BE2C (cell line): ENCODE measurements at regions not wholly inside any gene's neighbourhood (a gene's known extent, or its start where the extent isn't known, plus 50 kb on each side); places are given as distances from the start of the nearest gene placed in this dataset.

Experiments used
- DNase-seq: peaks from one replicate; pipeline ENCODE4 v3.0.0-alpha.2; 2020
- H3K27me3 ChIP-seq: fragments of 250-450 bp; sonication (Bioruptor Pico); 2 replicates; pipeline ENCODE4 v1.5.1; 2020; ENCODE audit warnings: mild to moderate bottlenecking
- H3K36me3 ChIP-seq: fragments of 250-450 bp; sonication (Bioruptor Pico); 2 replicates; pipeline ENCODE4 v1.5.1; 2020; ENCODE audit warnings: mild to moderate bottlenecking
- H3K4me1 ChIP-seq: fragments of 250-450 bp; sonication (Bioruptor Pico); 2 replicates; pipeline ENCODE4 v1.5.1; 2020
- H3K4me3 ChIP-seq: 2 replicates; pipeline ENCODE4 v1.5.1; 2011; ENCODE audit warnings: low read depth, low read length
- H3K9me3 ChIP-seq: fragments of 250-450 bp; sonication (Bioruptor Pico); 2 replicates; pipeline ENCODE4 v1.5.1; 2020
- CTCF ChIP-seq: IDR thresholded peaks from 2 replicates; pipeline ENCODE4 v1.5.1; 2012; ENCODE audit warnings: mild to moderate bottlenecking, low read depth, low read length

GRCh38 chr13:89227356-89227755, 1556.2 kb downstream of the SLITRK5 start:
- no peak for TF ChIP-seq CTCF
- Histone ChIP-seq H3K4me3 (no peak overlapping the region), H3K9me3 (no peaks in the 10 kb centered on the region), H3K4me1 (no peaks in the 10 kb centered on the region), H3K36me3 (no peaks in the 10 kb centered on the region), H3K27me3 (no peaks in the 10 kb centered on the region)
- no peak for DNase-seq

- H3K36me3 ChIP-seq = no peaks in the 10 kb centered on the region
- DNase-seq = no peak
- H3K27me3 ChIP-seq = no peaks in the 10 kb centered on the region
- TF ChIP-seq CTCF = no peak
- no peak overlapping the region for H3K4me3 ChIP-seq
- no peaks in the 10 kb centered on the region for H3K9me3 ChIP-seq
- no peaks in the 10 kb centered on the region for H3K4me1 ChIP-seq
Measured at GRCh38 chr13:89238496-89238895, 1567.3 kb downstream of the SLITRK5 start.

GRCh38 chr13:89239361-89240127, 1568.4 kb downstream of the SLITRK5 start:
- no peaks in the 10 kb centered on the region for H3K27me3 ChIP-seq
- TF ChIP-seq CTCF = no peak
- no peaks in the 10 kb centered on the region for H3K36me3 ChIP-seq
- no peaks in the 10 kb centered on the region for H3K4me1 ChIP-seq
- no peaks in the 10 kb centered on the region for H3K9me3 ChIP-seq
- DNase-seq = no peak
- H3K4me3 ChIP-seq = no peak overlapping the region

GRCh38 chr13:89255844-89256406, 1584.8 kb downstream of the SLITRK5 start:
- TF ChIP-seq CTCF = no peak
- Histone ChIP-seq H3K36me3 (no peaks in the 10 kb centered on the region), H3K27me3 (no peaks in the 10 kb centered on the region), H3K9me3 (no peaks in the 10 kb centered on the region), H3K4me3 (no peak overlapping the region), H3K4me1 (no peaks in the 10 kb centered on the region)
- no peak for DNase-seq

- H3K27me3 ChIP-seq = no peaks in the 10 kb centered on the region
- no peaks in the 10 kb centered on the region for H3K9me3 ChIP-seq
- H3K4me3 ChIP-seq = no peak overlapping the region
- no peak for TF ChIP-seq CTCF
- DNase-seq = no peak
- no peaks in the 10 kb centered on the region for H3K36me3 ChIP-seq
- peaks cover 17% of the 10 kb centered on the region for H3K4me1 ChIP-seq
Measured at GRCh38 chr13:89267734-89268133, 1596.6 kb downstream of the SLITRK5 start.

- Histone ChIP-seq H3K36me3 (no peaks in the 10 kb centered on the region), H3K27me3 (no peaks in the 10 kb centered on the region), H3K4me3 (no peak overlapping the region), H3K9me3 (no peaks in the 10 kb centered on the region), H3K4me1 (peaks cover 17% of the 10 kb centered on the region)
- DNase-seq = peak; percentile 25
- no peak for TF ChIP-seq CTCF
Measured at GRCh38 chr13:89269737-89270136, 1598.6 kb downstream of the SLITRK5 start.
